ENCODE measurements at regions not wholly inside any gene's neighbourhood (a gene's known extent, or its start where the extent isn't known, plus 50 kb on each side); places are given as distances from the start of the nearest gene placed in this dataset.

GRCh38 chr5:129174480-129174879 lies 79.9 kb downstream of the ISOC1 start:
- TF ChIP-seq CTCF (conservative IDR thresholded peaks at IDR 0.05) (no peak), EZH2 (IDR thresholded peaks at IDR 0.05; ENCODE audit: low read depth) (no peak)

Measured in PC-9 (cell line).